ENCODE measurements at regions not wholly inside any gene's neighbourhood (a gene's known extent, or its start where the extent isn't known, plus 50 kb on each side); places are given as distances from the start of the nearest gene placed in this dataset.

DNA sequence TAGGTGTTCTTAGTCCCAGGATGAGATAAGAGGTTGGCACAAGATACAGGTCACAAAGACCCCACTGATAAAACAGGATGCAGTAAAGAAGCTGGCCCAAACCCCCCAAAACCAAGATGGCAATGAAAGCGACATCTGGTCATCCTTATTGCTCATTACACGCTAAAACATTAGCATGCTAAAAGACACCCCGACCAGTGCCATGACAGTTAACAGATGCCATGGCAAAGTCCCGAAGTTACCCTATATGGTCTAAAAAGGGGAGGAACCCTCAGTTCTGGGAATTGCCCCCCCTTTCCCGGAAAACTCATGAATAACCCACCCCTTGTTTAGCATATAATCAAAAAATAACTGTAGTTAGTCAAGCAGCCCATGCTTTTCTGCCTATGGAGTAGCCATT lies 251.1 kb downstream of the SLC4A3 start:
- no peak overlapping the region for H3K4me3 ChIP-seq
- intact Hi-C loops (cut with DNase I), result no loop called here
- no peaks in the 10 kb centered on the region for H3K27me3 ChIP-seq
- no peak for DNase-seq
- H3K27ac ChIP-seq, result no peak overlapping the region
- no peaks in the 10 kb centered on the region for H3K9me3 ChIP-seq
- TF ChIP-seq, protein P1, sequence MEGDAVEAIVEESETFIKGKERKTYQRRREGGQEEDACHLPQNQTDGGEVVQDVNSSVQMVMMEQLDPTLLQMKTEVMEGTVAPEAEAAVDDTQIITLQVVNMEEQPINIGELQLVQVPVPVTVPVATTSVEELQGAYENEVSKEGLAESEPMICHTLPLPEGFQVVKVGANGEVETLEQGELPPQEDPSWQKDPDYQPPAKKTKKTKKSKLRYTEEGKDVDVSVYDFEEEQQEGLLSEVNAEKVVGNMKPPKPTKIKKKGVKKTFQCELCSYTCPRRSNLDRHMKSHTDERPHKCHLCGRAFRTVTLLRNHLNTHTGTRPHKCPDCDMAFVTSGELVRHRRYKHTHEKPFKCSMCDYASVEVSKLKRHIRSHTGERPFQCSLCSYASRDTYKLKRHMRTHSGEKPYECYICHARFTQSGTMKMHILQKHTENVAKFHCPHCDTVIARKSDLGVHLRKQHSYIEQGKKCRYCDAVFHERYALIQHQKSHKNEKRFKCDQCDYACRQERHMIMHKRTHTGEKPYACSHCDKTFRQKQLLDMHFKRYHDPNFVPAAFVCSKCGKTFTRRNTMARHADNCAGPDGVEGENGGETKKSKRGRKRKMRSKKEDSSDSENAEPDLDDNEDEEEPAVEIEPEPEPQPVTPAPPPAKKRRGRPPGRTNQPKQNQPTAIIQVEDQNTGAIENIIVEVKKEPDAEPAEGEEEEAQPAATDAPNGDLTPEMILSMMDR (IDR thresholded peaks at IDR 0.05), result no peak
- ATAC-seq, result no peak
- H3K36me3 ChIP-seq, result no peaks in the 10 kb centered on the region
- H3K4me1 ChIP-seq, result no peaks in the 10 kb centered on the region

DNA sequence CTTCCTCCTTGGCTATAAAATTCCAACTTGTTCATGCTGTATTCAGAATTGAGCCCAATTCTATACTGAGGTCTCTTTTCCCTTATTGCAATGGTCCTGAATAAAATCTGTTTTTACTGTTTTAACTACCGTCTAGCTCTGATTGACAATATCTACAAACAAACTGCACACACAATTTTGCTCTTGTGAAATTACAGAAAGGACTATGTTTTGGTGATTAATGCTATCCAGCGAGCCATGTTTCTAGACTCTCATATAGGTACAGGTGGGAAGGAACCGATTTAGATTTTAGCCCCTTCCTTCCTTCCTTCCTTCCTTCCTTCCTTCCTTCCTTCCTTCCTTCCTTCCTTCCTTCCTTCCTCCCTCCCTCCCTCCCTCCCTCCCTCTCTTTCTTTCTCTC lies 254.4 kb downstream of the SLC4A3 start:
- no peak overlapping the region for H3K4me3 ChIP-seq
- H3K27me3 ChIP-seq, result no peaks in the 10 kb centered on the region
- no peak for ATAC-seq
- H3K27ac ChIP-seq, result no peak overlapping the region
- intact Hi-C loops (cut with DNase I), result no loop called here
- H3K36me3 ChIP-seq, result no peaks in the 10 kb centered on the region
- TF ChIP-seq, protein P1 (IDR thresholded peaks at IDR 0.05), result no peak
- H3K9me3 ChIP-seq, result no peaks in the 10 kb centered on the region
- no peaks in the 10 kb centered on the region for H3K4me1 ChIP-seq
- DNase-seq, result no peak

DNA sequence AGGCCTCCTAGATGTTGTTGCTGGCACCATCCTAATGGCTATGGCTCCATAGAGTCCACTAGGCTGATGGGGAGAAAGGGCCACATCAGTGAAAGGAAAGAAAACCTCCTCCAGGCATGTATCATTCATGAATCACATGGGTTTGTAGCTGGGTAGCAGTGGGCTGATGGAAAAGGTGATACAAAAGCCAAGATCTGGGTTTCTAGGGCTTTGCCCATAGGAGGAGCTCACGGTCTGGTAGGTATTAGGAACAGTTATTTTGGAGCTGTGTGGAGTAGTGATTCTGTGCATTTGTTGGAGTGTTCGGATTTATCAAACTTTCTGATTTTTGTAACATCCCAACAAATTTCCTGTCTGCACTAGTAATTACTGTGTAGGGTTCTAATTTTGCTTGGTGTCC lies 259.2 kb downstream of the SLC4A3 start:
- ATAC-seq, result no peak
- no peaks in the 10 kb centered on the region for H3K36me3 ChIP-seq
- intact Hi-C loops (cut with DNase I), result no loop called here

DNA sequence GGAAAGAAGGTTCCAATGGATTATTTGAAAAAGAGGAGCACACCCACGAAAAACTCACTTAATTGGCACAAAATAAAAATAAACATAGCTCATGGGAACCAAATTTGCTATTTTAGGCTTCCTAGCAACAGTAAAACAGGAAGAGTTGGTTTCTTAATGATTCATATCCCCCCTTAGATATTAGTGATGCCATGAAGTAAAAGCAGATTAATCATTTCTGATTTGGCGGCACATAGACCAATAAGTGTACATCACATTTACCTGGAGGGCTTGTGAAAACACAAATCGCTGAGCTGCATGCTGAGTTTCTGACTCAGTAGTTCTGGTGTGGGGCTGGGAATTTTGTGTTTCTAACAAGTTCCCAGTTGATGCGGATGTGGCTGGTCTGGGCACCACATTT lies 260.4 kb downstream of the SLC4A3 start:
- H3K4me1 ChIP-seq, result no peaks in the 10 kb centered on the region
- ATAC-seq, result no peak
- intact Hi-C loops (cut with DNase I), result no loop called here
- H3K9me3 ChIP-seq, result no peaks in the 10 kb centered on the region
- TF ChIP-seq, protein P1 (IDR thresholded peaks at IDR 0.05), result no peak
- no peak overlapping the region for H3K4me3 ChIP-seq
- no peaks in the 10 kb centered on the region for H3K27me3 ChIP-seq
- DNase-seq, result no peak
- H3K27ac ChIP-seq, result no peak overlapping the region
- H3K36me3 ChIP-seq, result no peaks in the 10 kb centered on the region

More for the DNA sequence above, 259.2 kb downstream of the SLC4A3 start:
- TF ChIP-seq, protein P1 (IDR thresholded peaks at IDR 0.05), result no peak
- H3K27me3 ChIP-seq, result no peaks in the 10 kb centered on the region
- H3K4me3 ChIP-seq, result no peak overlapping the region
- H3K27ac ChIP-seq, result no peak overlapping the region
- no peaks in the 10 kb centered on the region for H3K9me3 ChIP-seq
- DNase-seq, result no peak
- no peaks in the 10 kb centered on the region for H3K4me1 ChIP-seq

DNA sequence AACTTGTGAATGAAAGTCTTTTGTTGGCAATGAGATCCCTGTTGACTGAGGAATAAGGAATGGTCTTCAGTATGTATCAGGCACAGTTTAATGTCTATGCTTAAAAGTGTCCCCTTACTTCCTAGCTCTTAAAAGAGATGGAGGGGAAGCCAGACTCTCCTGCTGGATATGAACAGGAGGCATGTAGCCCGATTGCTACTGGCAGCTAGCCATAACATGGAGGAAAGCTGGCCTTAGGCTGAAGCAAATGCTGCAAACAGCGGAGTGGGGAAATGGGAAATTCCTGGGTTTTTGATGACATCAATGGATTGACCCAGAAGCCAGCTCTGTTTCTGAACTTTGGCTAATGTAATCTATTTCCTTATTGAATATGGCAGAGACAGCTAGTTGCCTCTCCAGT lies 266.1 kb downstream of the SLC4A3 start:
- Histone ChIP-seq H3K4me3 (no peak overlapping the region), H3K4me1 (no peaks in the 10 kb centered on the region), H3K9me3 (no peaks in the 10 kb centered on the region), H3K27me3 (no peaks in the 10 kb centered on the region), H3K27ac (no peak overlapping the region), H3K36me3 (no peaks in the 10 kb centered on the region)
- DNase-seq, result no peak
- ATAC-seq, result no peak
- TF ChIP-seq, protein P1 (IDR thresholded peaks at IDR 0.05), result no peak
- intact Hi-C loops (cut with DNase I), result no loop called here
